Activated naive CD4-positive, alpha-beta T cell treated with Interleukin-2 at 50 U/mL for 16 hours (primary cell): ENCODE measurements at regions not wholly inside any gene's neighbourhood (a gene's known extent, or its start where the extent isn't known, plus 50 kb on each side); places are given as distances from the start of the nearest gene placed in this dataset.

Source experiments
- DNase-seq: peaks from one replicate; pipeline ENCODE4 v3.0.0-alpha.2; 2020

GRCh38 chr4:66655505-66655904, 889.8 kb downstream of the CENPC start:
- no peak for DNase-seq

GRCh38 chr4:66653937-66654336, 891.4 kb downstream of the CENPC start:
- DNase-seq: no peak

- no peak for DNase-seq
Measured at GRCh38 chr4:66649236-66649635, 896.1 kb downstream of the CENPC start.

- DNase-seq: no peak
Measured at GRCh38 chr4:66647926-66648325, 897.4 kb downstream of the CENPC start.

- no peak for DNase-seq
Measured at GRCh38 chr4:66647476-66647875, 897.8 kb downstream of the CENPC start.

- no peak for DNase-seq
Measured at GRCh38 chr4:66640233-66640990, 904.9 kb downstream of the CENPC start.

- no peak for DNase-seq
Measured at GRCh38 chr4:66639361-66639760, 905.9 kb downstream of the CENPC start.

GRCh38 chr4:66636349-66636748, 909.0 kb downstream of the CENPC start:
- DNase-seq: no peak

GRCh38 chr4:66633477-66633876, 911.8 kb downstream of the CENPC start:
- no peak for DNase-seq

- DNase-seq: no peak
Measured at GRCh38 chr4:66629927-66630326, 915.4 kb downstream of the CENPC start.

GRCh38 chr4:66628146-66628545, 917.2 kb downstream of the CENPC start:
- no peak for DNase-seq

GRCh38 chr4:66625480-66625879, 919.8 kb downstream of the CENPC start:
- no peak for DNase-seq

GRCh38 chr4:66613591-66613990, 931.7 kb downstream of the CENPC start:
- no peak for DNase-seq

- no peak for DNase-seq
Measured at GRCh38 chr4:66609014-66609413, 936.3 kb downstream of the CENPC start.

- no peak for DNase-seq
Measured at GRCh38 chr4:66606908-66607307, 936.6 kb upstream of the EPHA5 start.

GRCh38 chr4:66606215-66606614, 935.9 kb upstream of the EPHA5 start:
- no peak for DNase-seq

GRCh38 chr4:66604192-66604591, 933.9 kb upstream of the EPHA5 start:
- DNase-seq: no peak

GRCh38 chr4:66602622-66603021, 932.3 kb upstream of the EPHA5 start:
- no peak for DNase-seq

GRCh38 chr4:66591968-66592367, 921.7 kb upstream of the EPHA5 start:
- no peak for DNase-seq

- DNase-seq: no peak
Measured at GRCh38 chr4:66590488-66591215, 920.4 kb upstream of the EPHA5 start.

GRCh38 chr4:66589183-66589582, 918.9 kb upstream of the EPHA5 start:
- DNase-seq: no peak

GRCh38 chr4:66585767-66586166, 915.5 kb upstream of the EPHA5 start:
- DNase-seq: no peak

GRCh38 chr4:66577922-66578321, 907.6 kb upstream of the EPHA5 start:
- DNase-seq: no peak

GRCh38 chr4:66575008-66575696, 904.9 kb upstream of the EPHA5 start:
- no peak for DNase-seq
